HFF-Myc (cell line): ENCODE measurements at regions not wholly inside any gene's neighbourhood (a gene's known extent, or its start where the extent isn't known, plus 50 kb on each side); places are given as distances from the start of the nearest gene placed in this dataset.

Experiments used
- DNase-seq: peaks from one replicate; pipeline ENCODE4 v3.0.0-alpha.2; 2011; ENCODE audit warnings: low read depth; ENCODE audit errors: extremely low read depth
- H3K4me3 ChIP-seq: replicated peaks from 2 replicates; pipeline ENCODE4 v1.5.1; 2011; ENCODE audit warnings: low read depth, mild to moderate bottlenecking, control low read depth, low read length
- CTCF ChIP-seq: IDR thresholded peaks from 2 replicates; pipeline ENCODE4 v1.5.1; 2012; ENCODE audit warnings: mild to moderate bottlenecking, low read depth, low read length, control low read depth; ENCODE audit errors: missing control alignments

DNA sequence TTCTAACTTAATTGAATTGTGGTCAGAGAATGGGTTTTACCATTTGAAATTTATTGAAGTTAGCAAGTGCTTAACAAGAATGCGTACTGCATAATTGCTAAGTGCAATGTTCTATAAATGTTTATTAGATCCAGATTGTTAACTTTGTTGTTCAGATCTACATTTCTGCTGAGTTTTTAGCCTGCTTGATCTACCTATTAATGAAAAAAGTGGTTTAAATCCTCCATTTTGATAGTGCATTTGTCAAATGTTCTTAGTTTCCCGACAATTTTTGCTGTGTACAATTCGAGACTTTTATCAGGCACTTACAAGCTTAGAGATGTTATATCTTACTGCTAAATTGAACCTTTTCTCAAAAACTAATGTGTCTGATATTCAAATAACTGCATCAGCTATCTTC, 156.4 kb upstream of the ADCY1 start:
- TF ChIP-seq CTCF: no peak

DNA sequence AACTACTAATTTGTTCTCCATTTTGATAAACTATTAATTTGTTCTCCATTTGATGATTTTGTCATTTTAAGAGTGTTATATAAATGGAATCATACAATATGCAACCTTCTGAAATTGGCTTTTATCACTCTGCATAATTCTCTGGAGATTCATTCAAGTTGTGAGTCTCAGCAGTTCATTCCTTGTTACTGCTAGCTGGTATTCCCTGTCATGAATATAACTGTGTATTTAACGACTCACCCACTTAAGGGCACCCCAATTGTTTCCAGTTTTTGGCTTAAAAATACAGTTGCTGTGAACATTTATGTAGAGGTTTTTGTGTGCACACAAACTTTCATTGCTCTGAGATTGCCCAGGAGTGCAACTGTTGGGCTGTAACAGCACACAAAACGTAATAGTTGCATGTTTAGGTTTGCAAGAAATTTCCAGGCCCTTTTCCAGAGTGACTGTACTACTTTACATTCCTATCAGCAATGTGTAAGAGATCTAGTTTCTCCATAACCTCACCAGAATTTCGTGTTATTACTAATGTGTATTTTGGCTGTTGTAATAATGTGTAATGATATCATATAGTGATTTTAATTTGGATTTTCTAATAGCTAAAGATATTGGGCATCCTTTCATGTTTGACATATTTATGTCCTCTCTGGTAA, 153.2 kb upstream of the ADCY1 start:
- H3K4me3 ChIP-seq: no peak overlapping the region
- DNase-seq: no peak
- TF ChIP-seq CTCF: no peak

More for the DNA sequence above, 156.4 kb upstream of the ADCY1 start:
- DNase-seq: no peak
- H3K4me3 ChIP-seq: no peak overlapping the region

- H3K4me3 ChIP-seq: no peak overlapping the region
- DNase-seq: no peak
- TF ChIP-seq CTCF: no peak
Observed at GRCh38 chr7:45421806-45422205, 152.4 kb upstream of the ADCY1 start.

DNA sequence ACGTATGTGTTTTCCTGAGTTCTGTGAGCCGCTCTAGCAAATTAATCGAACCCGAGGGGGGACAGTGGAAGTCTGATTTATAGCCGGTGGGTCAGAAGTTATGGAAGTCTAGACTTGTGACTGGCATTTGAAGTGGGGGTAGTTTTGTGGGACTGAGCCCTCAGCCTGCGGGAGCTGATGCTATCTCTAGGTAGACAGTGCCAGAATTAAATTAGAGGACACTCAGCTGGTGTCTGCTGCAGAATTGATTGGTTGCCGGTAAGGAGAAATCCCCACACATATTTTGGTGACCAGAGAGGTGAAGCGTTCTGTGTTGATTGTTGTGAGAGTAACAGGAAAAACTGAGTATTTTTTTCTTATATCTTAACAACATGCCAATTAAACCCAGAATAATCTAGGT, 143.8 kb upstream of the ADCY1 start:
- no peak for TF ChIP-seq CTCF

GRCh38 chr7:45434167-45434784, 139.9 kb upstream of the ADCY1 start:
- TF ChIP-seq CTCF: no peak
- H3K4me3 ChIP-seq: no peak overlapping the region
- DNase-seq: no peak

More for the DNA sequence above, 143.8 kb upstream of the ADCY1 start:
- DNase-seq: no peak
- no peak overlapping the region for H3K4me3 ChIP-seq

DNA sequence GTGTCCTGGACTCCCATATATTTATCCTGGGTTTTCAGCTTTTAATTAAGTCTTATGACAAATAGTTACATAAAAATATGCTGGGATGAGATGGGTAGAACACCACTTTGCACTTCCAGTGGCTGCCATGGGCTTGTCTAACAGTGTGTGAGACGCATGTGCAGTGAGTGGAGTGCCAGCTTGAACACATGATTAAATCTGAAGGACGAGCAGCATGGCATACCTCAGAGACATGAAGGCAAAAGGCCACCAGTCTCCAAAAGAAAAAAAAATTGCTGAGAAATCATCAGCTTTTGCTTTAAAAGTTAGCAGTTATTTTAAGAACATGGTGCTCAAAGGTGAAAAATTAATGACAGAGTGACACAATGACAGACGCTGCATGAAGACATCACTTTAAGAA, 139.0 kb upstream of the ADCY1 start:
- no peak for DNase-seq
- no peak for TF ChIP-seq CTCF

More for the DNA sequence above, 139.0 kb upstream of the ADCY1 start:
- H3K4me3 ChIP-seq: no peak overlapping the region
